HL-60 (cell line): ENCODE measurements at regions not wholly inside any gene's neighbourhood (a gene's known extent, or its start where the extent isn't known, plus 50 kb on each side); places are given as distances from the start of the nearest gene placed in this dataset.

Experiments used
- DNase-seq, 2 experiments: peaks; one replicate each; pipeline ENCODE4 v3.0.0-alpha.2; 2010 to 2020; ENCODE audit warnings: low read depth in 1 of 2, low spot score in 1 of 2
- H3K27ac ChIP-seq: fragments of 250-450 bp; sonication (Bioruptor Pico); replicated peaks from 2 replicates; pipeline ENCODE4 v1.5.1; 2020; ENCODE audit warnings: mild to moderate bottlenecking, moderate library complexity
- H3K27me3 ChIP-seq: fragments of 250-450 bp; sonication (Bioruptor Pico); 2 replicates; pipeline ENCODE4 v1.5.1; 2021; ENCODE audit warnings: mild to moderate bottlenecking, moderate library complexity; ENCODE audit not compliant: insufficient read depth, poor library complexity, severe bottlenecking
- H3K4me3 ChIP-seq: replicated peaks from 2 replicates; pipeline ENCODE4 v1.5.1; 2011; ENCODE audit warnings: mild to moderate bottlenecking, control low read depth, low read length; ENCODE audit not compliant: insufficient read depth
- CTCF ChIP-seq: IDR thresholded peaks from one replicate; pipeline ENCODE4 v1.5.1; 2011; ENCODE audit warnings: low read length, control low read depth, inconsistent platforms; ENCODE audit not compliant: insufficient read depth
- GABPA ChIP-seq: IDR thresholded peaks from 2 replicates; pipeline ENCODE4 v1.6.1; 2012; ENCODE audit warnings: low read depth
- POLR2AphosphoS5 ChIP-seq: IDR thresholded peaks from 2 replicates; pipeline ENCODE4 v1.6.1; 2012; ENCODE audit warnings: low read depth
- REST ChIP-seq: IDR thresholded peaks from 2 replicates; pipeline ENCODE4 v1.6.1; 2012; ENCODE audit warnings: low read depth; ENCODE audit not compliant: insufficient replicate concordance
- SPI1 ChIP-seq: IDR thresholded peaks from 2 replicates; pipeline ENCODE4 v1.6.1; 2012; ENCODE audit warnings: low read depth, mild to moderate bottlenecking, borderline replicate concordance

- TF ChIP-seq POLR2AphosphoS5 (no peak), SPI1 (no peak), CTCF (no peak), REST (no peak), GABPA (no peak)
- Histone ChIP-seq H3K27me3 (no peaks in the 10 kb centered on the region), H3K27ac (no peak overlapping the region), H3K4me3 (no peak overlapping the region)
- no peak for DNase-seq
These were observed 608.7 kb upstream of the FAM174A start for GRCh38 chr5:99926463-99926862.

GRCh38 chr5:99922386-99922785 is 612.8 kb upstream of the FAM174A start:
- no peak for TF ChIP-seq REST
- TF ChIP-seq CTCF: no peak
- H3K4me3 ChIP-seq: no peak overlapping the region
- no peaks in the 10 kb centered on the region for H3K27me3 ChIP-seq
- no peak overlapping the region for H3K27ac ChIP-seq
- no peak for DNase-seq

GRCh38 chr5:99911971-99912370 is 623.2 kb upstream of the FAM174A start:
- no peak for TF ChIP-seq POLR2AphosphoS5
- no peak for TF ChIP-seq GABPA
- no peak for TF ChIP-seq SPI1
- TF ChIP-seq CTCF: no peak
- no peak for TF ChIP-seq REST
- H3K4me3 ChIP-seq: no peak overlapping the region
- DNase-seq: no peak
- no peaks in the 10 kb centered on the region for H3K27me3 ChIP-seq
- no peak overlapping the region for H3K27ac ChIP-seq
